GM19025 (cell line): ENCODE measurements at regions not wholly inside any gene's neighbourhood (a gene's known extent, or its start where the extent isn't known, plus 50 kb on each side); places are given as distances from the start of the nearest gene placed in this dataset.
"Not testable (repeated sequence)": the region's sequence is repeated elsewhere in the genome, so short reads cannot be mapped to it uniquely, and the experiment has no call there.

Experiments
- ATAC-seq: cut with Tn5 transposase; IDR thresholded peaks from one replicate; pipeline ENCODE4 v1.9.1; 2021; ENCODE audit warnings: mild to moderate bottlenecking, low read depth, moderate library complexity; ENCODE audit not compliant: unreplicated experiment

DNA sequence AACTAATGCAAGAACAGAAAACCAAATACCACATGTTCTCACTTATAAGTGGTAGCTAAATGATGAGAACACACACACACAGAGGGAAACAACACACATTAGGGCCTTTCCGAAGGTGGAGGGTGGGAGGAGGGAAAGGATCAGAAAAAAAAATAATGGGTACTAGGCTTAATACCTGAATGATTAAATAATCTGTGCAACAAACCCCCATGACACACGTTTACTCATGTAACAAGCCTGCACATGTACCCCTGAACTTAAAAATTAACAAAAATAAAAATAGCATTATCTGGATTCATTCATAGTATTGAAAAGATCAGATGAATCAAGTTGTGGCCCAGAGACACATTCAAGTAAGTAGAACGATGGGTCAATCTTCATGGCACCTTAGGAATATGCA is 159.5 kb upstream of the POT1 start:
- no peak for ATAC-seq

DNA sequence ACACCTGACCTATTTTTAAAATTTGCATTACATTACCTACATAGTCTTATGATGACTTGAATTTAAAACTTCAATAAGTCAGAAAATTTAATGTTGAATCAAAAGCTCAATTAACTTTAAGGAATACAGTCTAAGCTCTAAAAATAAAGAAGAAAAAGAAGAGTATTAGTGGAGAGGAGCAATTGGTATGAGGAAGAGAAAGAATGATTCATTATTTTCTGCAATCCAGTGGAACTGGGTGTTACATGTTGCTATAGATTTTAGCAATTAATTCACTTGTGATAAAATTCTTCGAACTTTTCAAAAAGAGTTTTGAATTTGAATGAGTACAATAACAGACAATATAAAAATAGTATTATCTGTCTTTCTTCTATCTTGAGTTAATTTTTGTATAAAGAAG is 158.9 kb upstream of the POT1 start:
- ATAC-seq: no peak

DNA sequence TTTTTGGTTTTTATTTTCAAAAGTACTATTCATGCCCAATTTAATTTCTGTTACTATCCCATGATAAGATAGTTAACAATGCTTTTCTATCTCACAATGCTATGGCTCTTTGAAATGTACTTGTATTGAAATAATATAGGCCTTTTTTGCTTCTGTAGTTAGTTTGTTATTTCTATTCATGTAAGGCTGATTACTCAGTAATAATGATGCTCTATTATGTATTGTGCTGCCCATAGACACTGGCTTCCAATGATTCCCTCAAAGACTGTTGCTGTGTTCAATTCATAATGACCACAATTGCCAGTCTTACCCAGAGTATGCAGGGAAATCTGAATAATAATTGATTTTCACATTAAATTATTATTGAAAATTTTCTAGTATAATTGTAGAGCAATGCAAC is 155.5 kb upstream of the POT1 start:
- no peak for ATAC-seq

DNA sequence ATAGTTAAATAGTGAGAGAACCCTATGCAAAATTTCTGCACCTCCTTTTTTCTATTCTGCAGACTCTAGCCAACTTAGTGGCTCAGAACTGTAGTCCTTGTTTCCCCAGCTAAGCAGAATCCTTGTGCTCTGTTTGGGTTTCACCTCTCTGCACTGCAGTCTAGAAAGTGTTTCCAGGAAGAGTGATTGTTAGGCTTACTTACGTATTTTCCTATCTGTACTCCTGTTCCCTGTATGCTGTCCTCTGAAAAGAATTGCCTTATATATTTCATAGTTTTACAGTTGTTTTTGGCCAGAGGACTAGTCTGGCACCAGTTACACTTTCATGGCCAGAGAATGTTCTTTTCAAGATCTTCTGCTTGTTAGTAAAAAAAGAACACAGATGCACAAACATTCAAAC is 154.6 kb upstream of the POT1 start:
- no peak for ATAC-seq

DNA sequence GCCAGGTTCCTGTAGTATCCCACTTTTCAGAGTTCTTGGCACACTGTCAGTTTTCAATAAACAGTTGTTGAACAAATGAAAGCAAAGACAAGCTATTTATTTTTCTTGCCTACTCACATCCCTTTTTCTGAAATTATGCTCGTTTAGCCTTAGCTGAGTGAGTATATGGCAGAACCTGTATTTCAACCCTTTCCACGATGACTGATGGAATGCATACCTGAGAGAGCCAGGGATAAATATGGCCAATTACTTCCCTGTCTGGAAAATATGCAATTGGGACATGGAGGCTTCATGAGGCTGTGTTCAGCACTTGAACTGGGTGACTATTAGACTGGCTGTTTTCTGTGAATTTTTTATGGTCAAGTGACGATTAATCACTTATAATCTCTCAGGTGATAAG is 144.5 kb upstream of the POT1 start:
- no peak for ATAC-seq

DNA sequence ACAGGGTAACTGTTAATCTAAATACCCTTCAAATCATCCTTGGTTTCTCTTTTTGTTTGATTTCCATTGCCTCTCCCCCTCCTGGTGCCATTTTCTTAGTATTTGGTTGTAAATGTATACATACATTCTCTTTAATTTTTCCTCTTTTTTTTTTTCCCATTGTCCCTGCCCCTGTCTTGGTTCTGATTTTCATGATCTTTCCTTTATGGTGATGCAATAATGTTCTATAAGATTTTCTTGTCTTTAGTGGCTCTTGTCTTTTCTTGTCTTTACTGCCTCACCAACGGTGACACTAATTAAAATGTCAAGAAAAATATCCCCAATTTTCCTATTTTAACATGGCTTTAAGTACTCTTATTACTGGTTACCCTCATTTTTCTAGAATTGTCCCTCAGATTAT is 135.9 kb upstream of the POT1 start:
- no peak for ATAC-seq

DNA sequence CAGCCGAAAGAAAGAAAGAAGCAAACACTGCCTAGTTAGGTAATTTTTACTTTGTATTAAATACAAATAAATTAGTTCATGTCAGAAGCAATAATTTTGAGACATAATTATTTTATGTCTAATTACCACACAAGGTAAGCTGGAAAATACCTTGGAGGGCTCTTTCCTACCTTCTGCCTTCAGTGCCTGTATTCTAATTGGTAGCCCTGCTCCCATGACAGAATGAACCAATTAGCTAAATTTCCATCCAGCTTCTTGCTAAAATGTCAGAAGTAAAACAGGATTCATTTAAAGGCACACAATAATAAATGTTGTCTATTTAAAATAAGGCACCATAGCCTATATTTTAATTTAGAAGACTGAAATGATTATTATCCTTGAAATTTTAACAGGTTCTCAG is 135.4 kb upstream of the POT1 start:
- ATAC-seq: no peak

DNA sequence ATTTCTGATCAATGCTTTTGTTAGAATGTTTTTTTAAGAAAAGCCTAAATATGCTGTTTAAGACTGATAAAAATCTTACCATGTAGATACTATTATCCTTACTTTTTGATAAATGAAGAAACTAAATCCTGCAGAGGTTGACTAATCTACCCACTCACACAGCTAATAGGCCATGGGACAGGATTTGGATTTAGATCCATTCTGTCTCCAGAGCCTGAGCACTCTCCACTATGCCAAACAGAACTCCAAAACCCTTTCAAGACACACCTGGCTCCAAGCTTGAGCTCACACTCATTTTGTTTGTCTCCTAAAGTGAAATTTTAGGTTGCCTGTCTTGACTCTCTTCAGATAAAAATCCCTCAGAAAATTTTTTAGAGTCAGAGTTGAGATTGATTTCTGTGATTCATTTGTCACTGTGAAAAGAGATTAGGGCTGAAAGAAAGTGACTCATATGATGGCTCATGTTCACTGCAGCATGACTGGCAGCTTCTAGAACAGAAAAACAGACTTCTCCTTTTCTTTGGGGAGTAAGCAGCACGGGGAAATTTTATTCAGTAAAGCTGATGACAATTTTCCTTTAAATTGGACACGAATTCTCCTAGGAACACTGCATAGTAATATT is 132.3 kb upstream of the POT1 start:
- ATAC-seq: no peak

DNA sequence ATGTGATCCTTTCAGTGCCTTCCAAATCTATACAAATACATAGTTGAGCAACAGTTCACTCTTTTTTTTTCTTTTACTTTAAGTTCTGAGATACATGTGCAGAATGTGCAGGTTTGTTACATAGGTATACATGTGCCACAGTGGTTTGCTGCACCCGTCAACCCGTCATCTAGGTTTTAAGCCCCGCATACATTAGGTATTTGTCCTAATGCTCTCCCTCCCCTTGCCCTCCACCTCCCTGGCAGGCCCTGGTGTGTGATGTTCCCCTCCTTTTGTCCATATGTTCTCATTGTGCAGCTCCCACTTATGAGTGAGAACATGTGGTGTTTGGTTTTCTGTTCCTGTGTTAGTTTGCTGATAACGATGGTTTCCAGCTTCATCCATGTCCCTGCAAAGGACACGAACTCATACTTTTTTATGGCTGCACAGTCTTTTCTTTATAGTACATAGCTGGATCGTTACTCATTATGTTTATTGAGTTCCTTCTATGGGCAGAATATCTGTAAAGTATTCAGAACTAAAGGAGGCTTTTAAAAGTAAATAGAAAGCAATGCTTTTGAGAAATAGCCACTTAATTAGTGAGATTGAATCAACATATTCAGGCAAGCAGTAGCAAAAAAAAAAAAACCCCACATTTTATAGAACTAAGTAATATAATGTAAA is 131.6 kb upstream of the POT1 start:
- not testable (repeated sequence) for ATAC-seq

DNA sequence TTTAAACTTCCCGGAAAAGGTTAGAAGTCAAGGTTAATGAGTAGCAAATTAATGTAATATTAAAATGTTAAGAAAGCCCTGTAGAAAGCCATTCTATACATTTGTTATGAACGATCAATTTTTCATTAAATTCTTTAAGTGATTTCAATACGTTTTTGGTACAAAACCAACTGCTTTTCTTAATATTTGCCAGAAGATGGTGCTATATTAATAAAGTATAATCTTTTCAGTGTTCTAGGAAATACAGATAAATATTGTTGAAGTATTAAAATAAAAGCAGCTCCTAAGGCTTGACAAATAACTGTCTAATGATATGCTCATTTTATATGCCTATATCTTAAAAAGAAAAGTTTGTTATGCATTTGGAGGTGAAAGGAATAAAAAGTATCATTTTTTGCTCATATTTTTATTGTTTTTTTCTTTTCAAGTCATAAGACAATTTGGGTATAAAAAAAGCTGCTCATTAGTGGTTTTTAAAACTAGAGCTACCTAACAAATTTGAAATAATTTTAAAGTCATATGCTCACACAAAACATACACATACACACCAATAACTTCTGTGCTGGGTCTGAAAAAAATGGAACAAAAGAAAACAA is 130.3 kb upstream of the POT1 start:
- ATAC-seq: no peak

DNA sequence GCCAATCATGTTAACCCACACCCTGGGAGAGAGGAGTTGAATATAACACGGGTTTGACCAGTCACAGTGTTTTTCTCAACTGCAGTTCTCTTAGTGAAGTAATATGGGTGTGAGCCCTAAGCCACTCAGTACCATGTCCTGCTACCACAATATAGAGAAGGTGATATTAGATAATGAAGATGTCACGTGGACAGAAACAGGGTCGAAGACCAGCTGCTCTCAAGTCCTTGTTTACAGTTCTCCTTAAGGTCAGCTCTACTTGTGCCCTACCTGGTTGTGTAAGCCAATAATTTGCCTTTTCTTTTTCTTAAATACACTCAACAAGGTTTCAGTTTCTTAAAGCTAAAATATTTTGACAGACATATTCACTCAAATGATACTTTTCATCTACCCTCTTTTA is 128.3 kb upstream of the POT1 start:
- no peak for ATAC-seq

DNA sequence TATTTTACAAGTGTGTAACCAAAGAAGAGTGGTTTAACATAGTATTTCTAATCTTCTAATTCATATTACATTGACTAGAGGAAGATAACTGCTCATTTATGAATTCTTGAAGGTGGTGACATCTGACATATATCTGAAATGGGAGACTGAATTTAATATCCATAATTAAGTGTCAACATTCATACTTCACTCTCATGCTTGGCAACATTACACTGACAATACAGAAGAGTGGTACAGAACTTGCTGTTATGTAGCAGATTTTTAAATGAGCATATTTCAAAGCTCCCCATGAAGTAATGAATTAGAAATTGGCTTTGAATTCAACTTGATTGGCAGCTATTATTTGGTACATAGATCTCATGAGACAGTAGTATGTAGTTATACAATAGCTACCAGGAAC is 125.8 kb upstream of the POT1 start:
- ATAC-seq: no peak

DNA sequence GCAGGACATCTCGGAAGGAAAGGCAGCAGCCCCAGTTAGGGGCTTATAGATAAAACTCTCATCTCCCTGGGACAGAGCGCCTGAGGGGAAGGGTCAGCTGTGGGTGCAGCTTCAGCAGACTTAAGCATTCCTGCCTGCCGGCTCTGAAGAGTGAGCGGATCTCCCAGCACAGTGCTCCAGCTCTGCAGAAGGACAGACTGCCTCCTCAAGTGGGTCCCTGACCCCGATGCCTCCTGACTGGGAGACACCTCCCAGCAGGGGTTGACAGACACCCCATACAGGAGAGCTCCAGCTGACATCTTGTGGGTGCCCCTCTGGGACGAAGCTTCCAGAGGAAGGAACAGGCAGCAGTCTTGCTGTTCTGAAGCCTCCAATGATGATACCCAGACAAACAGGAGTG is 117.1 kb upstream of the POT1 start:
- no peak for ATAC-seq

DNA sequence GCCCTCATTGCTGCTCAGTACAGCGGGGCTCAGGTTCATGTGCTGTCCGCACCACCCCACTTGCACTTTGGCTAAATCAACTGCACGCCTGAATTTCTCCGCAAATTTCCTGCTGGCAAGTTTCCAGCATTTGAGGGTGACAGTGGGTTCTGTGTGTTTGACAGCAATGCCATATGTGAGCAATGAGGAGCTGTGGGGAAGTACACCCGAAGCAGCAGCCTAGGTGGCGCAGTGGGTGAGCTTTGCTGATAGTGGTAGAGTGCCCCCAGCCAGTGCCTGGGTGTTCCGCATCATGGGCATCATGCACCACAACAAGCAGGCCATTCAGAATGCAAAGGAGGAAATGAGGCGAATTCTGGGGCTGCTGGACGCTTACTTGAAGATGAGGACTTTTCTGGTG is 103.9 kb upstream of the POT1 start:
- ATAC-seq: no peak

DNA sequence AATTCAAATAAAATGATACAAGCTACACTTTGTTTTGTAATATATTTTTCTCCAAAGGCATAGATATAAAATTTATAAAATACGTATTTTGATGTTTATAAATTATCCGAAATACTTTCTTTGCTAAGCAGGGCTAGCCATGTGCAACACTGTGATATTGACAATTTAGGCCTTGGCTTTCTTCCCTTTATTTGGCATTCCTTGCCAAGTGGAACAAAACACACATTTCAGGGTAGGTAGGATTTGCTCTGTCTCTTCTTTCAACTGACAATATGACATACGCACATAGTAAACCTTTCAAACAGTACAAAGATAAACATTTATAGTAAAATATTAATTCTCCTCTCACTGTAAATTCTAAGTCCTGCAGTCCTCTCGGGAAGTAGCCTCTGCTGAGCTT is 103.3 kb upstream of the POT1 start:
- ATAC-seq: no peak

DNA sequence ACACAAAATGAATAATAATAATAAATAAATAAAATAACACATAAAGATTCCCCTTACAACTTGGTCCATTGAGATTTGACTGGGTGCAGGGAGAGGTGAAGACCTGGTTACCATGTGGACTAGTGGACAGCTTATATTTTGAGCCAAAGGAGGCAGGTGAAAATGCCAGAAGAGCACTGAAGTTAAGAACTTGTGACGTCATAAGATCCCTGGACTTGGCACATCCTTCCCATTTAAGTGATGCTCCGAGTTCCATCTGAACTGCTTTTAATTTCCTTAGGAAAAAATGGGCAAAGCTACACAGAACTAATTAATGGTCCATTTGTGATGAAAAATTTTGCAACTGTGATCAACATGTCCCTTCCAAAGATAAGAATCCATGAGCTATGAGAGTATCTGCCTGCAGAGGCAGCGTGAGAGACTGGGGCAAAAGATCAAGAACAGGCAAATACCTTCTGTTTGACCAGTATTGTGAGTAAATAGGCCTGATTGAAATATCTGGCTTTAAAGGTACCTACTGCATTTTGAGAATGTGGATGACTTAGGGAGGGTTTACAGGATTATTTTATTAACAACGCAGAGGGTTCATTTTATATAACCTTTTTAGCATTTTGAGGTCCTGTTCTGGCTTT is 101.2 kb upstream of the POT1 start:
- no peak for ATAC-seq

DNA sequence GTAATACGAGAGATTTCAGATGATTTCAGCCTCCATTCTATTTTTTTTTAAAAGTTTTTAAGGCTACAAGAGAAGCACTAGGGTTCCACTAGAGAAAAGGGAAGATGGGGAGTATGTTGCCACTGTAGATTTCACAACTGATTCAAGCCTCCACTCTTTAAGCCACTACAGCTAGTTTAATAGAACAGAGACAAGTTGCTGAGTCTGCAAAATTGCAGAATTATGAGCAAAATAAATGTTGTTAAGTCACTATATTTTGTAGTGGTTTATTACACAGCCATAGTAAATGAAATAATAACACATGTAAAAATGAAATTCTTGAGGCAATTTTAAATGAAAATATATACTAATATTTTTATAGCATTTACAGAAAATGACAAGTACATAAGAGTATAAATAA is 96.0 kb upstream of the POT1 start:
- ATAC-seq: no peak

DNA sequence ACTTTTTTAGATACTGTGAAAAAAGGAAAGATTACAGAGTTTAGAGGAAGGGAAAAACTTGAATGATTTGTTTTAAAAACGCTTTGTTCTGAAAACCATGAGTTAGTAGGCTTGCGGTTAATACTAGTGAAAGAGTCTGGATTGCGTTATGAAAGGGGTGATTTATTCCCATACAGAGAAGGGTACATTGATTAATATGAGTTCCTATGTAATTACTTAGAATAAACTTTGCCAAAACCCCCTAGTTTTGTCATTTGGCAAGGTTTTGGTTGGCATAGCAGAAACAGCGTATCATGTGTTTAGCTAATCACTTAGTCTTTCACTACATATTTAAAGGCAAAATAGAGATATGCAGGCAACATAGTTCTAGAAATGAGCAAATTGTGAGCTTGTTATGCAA is 91.2 kb upstream of the POT1 start:
- ATAC-seq: no peak

DNA sequence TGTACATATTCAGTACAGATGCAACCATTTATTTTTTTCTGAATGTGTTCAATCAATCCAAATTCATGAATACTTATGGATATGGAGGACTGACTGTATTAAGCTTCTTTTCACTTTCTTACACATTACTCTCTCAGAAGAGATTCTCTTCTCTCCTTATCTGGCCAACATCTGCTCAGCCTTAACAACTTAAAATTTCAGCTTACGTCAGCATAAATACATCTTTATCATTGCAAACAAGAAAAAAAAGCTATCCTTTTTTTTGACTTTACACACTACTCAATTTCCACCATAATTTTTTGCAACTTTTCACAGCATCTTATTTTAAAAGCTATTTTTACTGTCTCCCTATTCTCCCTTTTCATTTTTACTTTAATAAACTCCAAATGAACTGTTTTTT is 80.9 kb upstream of the POT1 start:
- ATAC-seq: no peak

DNA sequence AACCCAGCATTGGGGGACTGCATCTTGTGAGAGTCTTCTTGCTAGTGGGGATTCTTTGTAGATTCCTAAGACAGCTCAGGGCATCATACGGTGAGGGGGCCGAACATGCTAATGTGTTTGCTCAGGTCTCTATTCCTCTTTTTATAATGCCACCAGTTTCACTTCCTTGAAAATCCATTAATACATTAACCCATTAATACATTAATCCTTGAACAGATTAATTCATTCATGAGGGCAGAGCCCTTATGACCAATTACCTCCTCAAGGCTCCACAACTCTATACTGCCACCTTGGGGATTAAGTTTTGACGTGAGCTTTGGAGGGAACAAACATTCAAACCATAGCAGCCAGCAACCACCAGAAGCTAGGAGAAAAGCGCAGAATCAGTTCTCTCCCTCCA is 67.2 kb upstream of the POT1 start:
- peak; percentile 52 for ATAC-seq

DNA sequence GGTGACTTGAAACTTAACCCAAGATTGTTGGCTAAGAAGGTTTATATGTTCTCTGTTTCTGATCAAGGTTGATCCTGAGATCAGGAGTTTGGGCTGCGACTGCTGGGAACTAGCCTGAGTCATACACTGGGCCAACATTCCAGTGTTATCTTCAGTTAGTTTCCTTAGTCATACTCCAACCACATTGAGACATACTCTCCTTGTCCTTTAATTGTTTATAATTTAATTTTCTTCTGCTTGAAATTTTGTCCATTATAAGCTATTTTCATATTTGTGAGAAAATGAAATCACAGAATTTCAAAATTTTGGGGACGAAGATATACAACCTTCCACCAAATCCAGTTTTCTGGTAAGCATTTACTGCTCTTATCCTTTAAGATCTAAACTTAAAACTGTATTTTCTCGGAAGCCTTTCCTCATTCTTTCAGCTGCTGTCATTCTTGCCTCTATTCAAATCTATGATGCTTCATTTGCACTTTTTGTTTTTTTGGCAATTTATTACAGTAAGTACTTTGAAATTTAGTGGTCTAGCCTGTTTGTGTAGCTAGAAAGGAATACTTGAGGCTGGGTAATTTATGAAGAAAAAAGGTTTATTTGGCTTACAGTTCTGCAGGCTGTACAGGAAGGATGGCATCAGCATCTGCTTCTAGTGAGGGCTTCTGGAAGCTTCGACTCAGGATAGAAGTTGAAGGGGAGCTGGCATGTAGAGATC is 63.4 kb upstream of the POT1 start:
- ATAC-seq: no peak
